CD4-positive, alpha-beta T cell (primary cell): ENCODE measurements at regions not wholly inside any gene's neighbourhood (a gene's known extent, or its start where the extent isn't known, plus 50 kb on each side); places are given as distances from the start of the nearest gene placed in this dataset.

Experiments used
- ATAC-seq: fragments of 200-7000 bp; cut with Tn5 transposase; one replicate; pipeline ENCODE4 v1.10.0; 2022; ENCODE audit warnings: mild to moderate bottlenecking; ENCODE audit not compliant: poor library complexity
- CTCF ChIA-PET: fragments of 350-600 bp; sonication (Branson Sonifier 250); formaldehyde crosslinking; loops from one replicate; lab custom pipeline; 2021; ENCODE audit warnings: antibody characterized with exemption, inconsistent platforms; lab: Charles Lee
- POLR2A ChIA-PET: fragments of 350-600 bp; sonication (Branson Sonifier 250); formaldehyde crosslinking; loops from one replicate; lab custom pipeline; 2021; ENCODE audit warnings: antibody characterized with exemption, inconsistent platforms; lab: Charles Lee
- DNase-seq, 14 experiments: peaks; one replicate each; pipeline ENCODE4 v3.0.0-alpha.2; 2013 to 2020; ENCODE audit warnings: mixed read lengths in 2 of 14
- H3K27ac ChIP-seq, 2 donors: one replicate each; pipeline versions ENCODE4 v1.5.1 to v1.7.0; 2013; ENCODE audit warnings: low read length in 2 of 2, low read depth in 1 of 2, mild to moderate bottlenecking in 1 of 2
- H3K27me3 ChIP-seq, 2 experiments: 1 replicate in 1 of 2; 2 replicates in 1 of 2; pipeline versions ENCODE4 v1.6.1 to v1.7.0; 2013; ENCODE audit warnings: low read length in 2 of 2, control low read depth in 1 of 2, mild to moderate bottlenecking in 1 of 2, moderate library complexity in 1 of 2; ENCODE audit not compliant: insufficient read depth in 2 of 2, control insufficient read depth in 1 of 2
- H3K36me3 ChIP-seq: one replicate; pipeline ENCODE4 v1.6.1; 2013; ENCODE audit warnings: low read length, control low read depth; ENCODE audit not compliant: insufficient read depth
- H3K4me1 ChIP-seq: one replicate; pipeline ENCODE4 v1.6.1; 2013; ENCODE audit warnings: low read length, control low read depth; ENCODE audit not compliant: insufficient read depth
- H3K4me3 ChIP-seq: one replicate; pipeline ENCODE4 v1.5.1; 2013; ENCODE audit warnings: mild to moderate bottlenecking, low read length, moderate library complexity
- H3K9me3 ChIP-seq, 2 experiments: 1 replicate in 1 of 2; 2 replicates in 1 of 2; pipeline versions ENCODE4 v1.6.1 to v1.7.0; 2013; ENCODE audit warnings: low read length in 2 of 2, mild to moderate bottlenecking in 2 of 2, control low read depth in 1 of 2, moderate library complexity in 1 of 2; ENCODE audit not compliant: control insufficient read depth in 1 of 2, insufficient read depth in 1 of 2
- H3K27ac Mint-ChIP-seq: one replicate; pipeline ENCODE4 v1.8.0; 2020; ENCODE audit warnings: mixed read lengths
- H3K27me3 Mint-ChIP-seq: one replicate; pipeline ENCODE4 v1.8.0; 2021; ENCODE audit warnings: mixed read lengths
- H3K36me3 Mint-ChIP-seq: one replicate; pipeline ENCODE4 v1.8.0; 2021; ENCODE audit warnings: low read depth, mixed read lengths
- H3K4me1 Mint-ChIP-seq: one replicate; pipeline ENCODE4 v1.8.0; 2021; ENCODE audit warnings: low read depth, mixed read lengths
- H3K4me3 Mint-ChIP-seq: one replicate; pipeline ENCODE4 v1.8.0; 2020; ENCODE audit warnings: mild to moderate bottlenecking, mixed read lengths
- H3K9me3 Mint-ChIP-seq: one replicate; pipeline ENCODE4 v1.8.0; 2020; ENCODE audit warnings: mixed read lengths
- intact Hi-C, 2 experiments: fragments of 100-400 bp; cut with DNase I in 1 of 2; cut with micrococcal nuclease in 1 of 2; formaldehyde crosslinking; loops; one replicate each; pipeline versions ENCODE4 v1.15.1 to v1.9.0; 2023 to 2025; cut with DNase I, micrococcal nuclease
- TF ChIP-seq, protein P1 (sequence below): fragments of 200-600 bp; IDR thresholded peaks from one replicate; pipeline ENCODE4 v1.8.0; 2022; ENCODE audit warnings: antibody characterized with exemption, mild to moderate bottlenecking

DNA sequence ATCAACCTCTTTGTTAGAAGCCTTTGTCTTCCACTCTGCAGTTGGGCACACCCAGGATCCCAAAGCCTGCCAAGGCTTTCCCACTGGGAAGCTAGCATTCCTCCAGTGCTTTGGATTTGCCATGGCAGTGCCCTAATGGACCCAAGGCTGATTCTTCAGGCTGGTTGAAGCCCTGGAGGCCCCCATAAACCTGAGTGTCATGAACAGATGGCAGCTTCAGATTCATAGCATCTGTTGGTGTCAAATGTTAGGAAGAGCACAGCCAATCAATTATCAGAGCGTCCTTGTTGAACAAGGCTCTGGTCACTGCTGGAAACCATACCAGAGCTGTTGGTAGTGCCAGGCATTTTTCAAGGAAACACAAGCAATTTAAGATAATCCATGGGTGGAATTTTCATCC is 241.1 kb upstream of the KLF4 start:
- H3K36me3 ChIP-seq: no peaks in the 10 kb centered on the region
- H3K27me3 ChIP-seq: no peaks in the 10 kb centered on the region
- TF ChIP-seq, protein P1, sequence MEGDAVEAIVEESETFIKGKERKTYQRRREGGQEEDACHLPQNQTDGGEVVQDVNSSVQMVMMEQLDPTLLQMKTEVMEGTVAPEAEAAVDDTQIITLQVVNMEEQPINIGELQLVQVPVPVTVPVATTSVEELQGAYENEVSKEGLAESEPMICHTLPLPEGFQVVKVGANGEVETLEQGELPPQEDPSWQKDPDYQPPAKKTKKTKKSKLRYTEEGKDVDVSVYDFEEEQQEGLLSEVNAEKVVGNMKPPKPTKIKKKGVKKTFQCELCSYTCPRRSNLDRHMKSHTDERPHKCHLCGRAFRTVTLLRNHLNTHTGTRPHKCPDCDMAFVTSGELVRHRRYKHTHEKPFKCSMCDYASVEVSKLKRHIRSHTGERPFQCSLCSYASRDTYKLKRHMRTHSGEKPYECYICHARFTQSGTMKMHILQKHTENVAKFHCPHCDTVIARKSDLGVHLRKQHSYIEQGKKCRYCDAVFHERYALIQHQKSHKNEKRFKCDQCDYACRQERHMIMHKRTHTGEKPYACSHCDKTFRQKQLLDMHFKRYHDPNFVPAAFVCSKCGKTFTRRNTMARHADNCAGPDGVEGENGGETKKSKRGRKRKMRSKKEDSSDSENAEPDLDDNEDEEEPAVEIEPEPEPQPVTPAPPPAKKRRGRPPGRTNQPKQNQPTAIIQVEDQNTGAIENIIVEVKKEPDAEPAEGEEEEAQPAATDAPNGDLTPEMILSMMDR: no peak
- ChIA-PET POLR2A (no interaction called here), CTCF (no interaction called here)
- no peaks in the 10 kb centered on the region for H3K9me3 Mint-ChIP-seq
- H3K36me3 Mint-ChIP-seq: no peaks in the 10 kb centered on the region
- no peak overlapping the region for H3K4me3 ChIP-seq
- H3K27me3 Mint-ChIP-seq: no peaks in the 10 kb centered on the region
- no peaks in the 10 kb centered on the region for H3K9me3 ChIP-seq
- H3K4me1 Mint-ChIP-seq: no peaks in the 10 kb centered on the region
- H3K27ac Mint-ChIP-seq: no peak overlapping the region
- no peak overlapping the region for H3K4me3 Mint-ChIP-seq
- H3K4me1 ChIP-seq: no peaks in the 10 kb centered on the region
- intact Hi-C loops: no loop called here
- no peak overlapping the region for H3K27ac ChIP-seq
- ATAC-seq: no peak
- no peak for DNase-seq

DNA sequence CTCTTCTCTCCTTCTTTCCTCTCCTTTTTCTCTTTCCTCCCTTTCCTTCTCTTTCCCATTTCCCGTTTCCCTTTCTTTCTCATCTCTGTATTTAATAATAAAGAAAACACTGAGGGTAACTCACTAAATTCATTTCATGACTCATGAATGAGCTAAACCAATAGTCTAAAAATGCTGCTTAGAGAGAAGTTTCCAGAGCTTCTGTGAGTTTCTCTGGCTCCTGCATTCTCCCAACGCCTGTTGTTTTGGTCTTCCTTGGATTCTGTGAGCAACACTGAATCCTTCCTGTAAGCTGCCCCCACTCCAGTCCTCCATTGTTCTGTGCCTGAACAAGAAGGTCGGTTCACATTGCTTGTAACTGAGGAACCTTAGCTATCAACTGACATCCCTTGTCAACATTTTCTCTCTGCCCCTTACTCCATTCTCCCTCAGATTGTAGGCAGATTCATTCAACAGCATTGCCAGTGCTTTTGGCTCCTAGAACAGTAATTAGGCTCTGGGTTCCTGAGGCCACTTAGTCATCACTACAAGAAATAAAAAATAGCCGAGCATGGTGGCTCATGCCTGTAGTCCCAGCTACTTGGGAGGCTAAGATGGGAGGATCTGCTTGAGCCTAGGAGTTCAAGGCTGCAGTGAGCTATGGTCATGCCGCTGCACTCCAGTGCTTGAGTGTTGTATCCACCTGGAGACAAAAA is 237.7 kb upstream of the KLF4 start:
- no peaks in the 10 kb centered on the region for H3K27me3 ChIP-seq
- no peaks in the 10 kb centered on the region for H3K36me3 ChIP-seq
- Mint-ChIP-seq H3K36me3 (no peaks in the 10 kb centered on the region), H3K4me1 (no peaks in the 10 kb centered on the region), H3K27ac (no peak overlapping the region), H3K9me3 (no peaks in the 10 kb centered on the region), H3K27me3 (no peaks in the 10 kb centered on the region), H3K4me3 (no peak overlapping the region)
- H3K9me3 ChIP-seq: no peaks in the 10 kb centered on the region
- ChIA-PET POLR2A (no interaction called here), CTCF (no interaction called here)
- DNase-seq (no peak), ATAC-seq (no peak)
- H3K4me1 ChIP-seq: no peaks in the 10 kb centered on the region
- TF ChIP-seq, protein P1: no peak
- no peak overlapping the region for H3K27ac ChIP-seq
- intact Hi-C loops: no loop called here
- H3K4me3 ChIP-seq: no peak overlapping the region

DNA sequence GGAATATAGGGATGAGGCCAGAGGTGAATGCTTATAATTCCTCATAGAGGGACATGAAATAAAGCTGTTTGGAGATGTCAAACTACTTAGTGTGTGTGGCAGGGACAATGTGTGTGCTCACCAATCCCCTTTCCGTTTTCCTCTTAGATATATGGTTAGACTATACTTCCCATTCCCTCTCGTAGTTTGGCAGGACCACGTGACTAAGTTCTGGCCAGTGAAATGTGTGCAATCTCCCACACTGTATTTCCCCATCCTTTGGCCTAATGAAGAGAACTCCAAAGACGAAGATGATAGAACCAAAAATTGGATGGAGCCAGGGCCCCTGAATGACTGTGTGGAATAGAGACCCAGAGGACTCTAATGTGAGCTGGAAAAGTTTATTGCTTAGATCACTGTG is 233.4 kb upstream of the KLF4 start:
- ATAC-seq (no peak), DNase-seq (no peak)
- Mint-ChIP-seq H3K27me3 (no peaks in the 10 kb centered on the region), H3K4me1 (no peaks in the 10 kb centered on the region), H3K27ac (no peak overlapping the region), H3K9me3 (peaks cover 2% of the 10 kb centered on the region), H3K36me3 (no peaks in the 10 kb centered on the region), H3K4me3 (no peak overlapping the region)
- POLR2A ChIA-PET: no interaction called here
- TF ChIP-seq, protein P1: no peak
- intact Hi-C loops: no loop called here
- no peak overlapping the region for H3K27ac ChIP-seq
- H3K36me3 ChIP-seq: no peaks in the 10 kb centered on the region
- no peak overlapping the region for H3K4me3 ChIP-seq
- CTCF ChIA-PET: no interaction called here
- H3K27me3 ChIP-seq: no peaks in the 10 kb centered on the region
- H3K9me3 ChIP-seq: peaks cover 0 to 6% of the 10 kb centered on the region in 2 experiments
- no peaks in the 10 kb centered on the region for H3K4me1 ChIP-seq
